Stomach smooth muscle (tissue), 2 donors: ENCODE measurements at regions not wholly inside any gene's neighbourhood (a gene's known extent, or its start where the extent isn't known, plus 50 kb on each side); places are given as distances from the start of the nearest gene placed in this dataset.

Source experiments
- H3K27ac ChIP-seq: one replicate; pipeline ENCODE4 v1.7.0; 2013; ENCODE audit warnings: mild to moderate bottlenecking, low read length, inconsistent platforms
- H3K27me3 ChIP-seq, 2 donors: one replicate each; pipeline ENCODE4 v1.7.0; 2013; ENCODE audit warnings: low read length in 2 of 2; ENCODE audit not compliant: insufficient read depth in 2 of 2, control insufficient read depth in 1 of 2
- H3K36me3 ChIP-seq, 2 donors: one replicate each; pipeline ENCODE4 v1.7.0; 2013; ENCODE audit warnings: low read length in 2 of 2; ENCODE audit not compliant: control insufficient read depth in 2 of 2, insufficient read depth in 2 of 2
- H3K4me1 ChIP-seq: one replicate; pipeline ENCODE4 v1.7.0; 2013; ENCODE audit warnings: low read length; ENCODE audit not compliant: control insufficient read depth, insufficient read depth
- H3K4me3 ChIP-seq, 2 donors: one replicate each; pipeline ENCODE4 v1.7.0; 2013; ENCODE audit warnings: low read length in 2 of 2
- H3K9ac ChIP-seq, 2 donors: one replicate each; pipeline ENCODE4 v1.7.0; 2013; ENCODE audit warnings: low read length in 2 of 2, mild to moderate bottlenecking in 1 of 2
- H3K9me3 ChIP-seq, 2 donors: one replicate each; pipeline ENCODE4 v1.7.0; 2013; ENCODE audit warnings: low read length in 2 of 2; ENCODE audit not compliant: control insufficient read depth in 2 of 2
- donor health status: healthy.
- donor health status: Pancreatic carcinoma.

DNA sequence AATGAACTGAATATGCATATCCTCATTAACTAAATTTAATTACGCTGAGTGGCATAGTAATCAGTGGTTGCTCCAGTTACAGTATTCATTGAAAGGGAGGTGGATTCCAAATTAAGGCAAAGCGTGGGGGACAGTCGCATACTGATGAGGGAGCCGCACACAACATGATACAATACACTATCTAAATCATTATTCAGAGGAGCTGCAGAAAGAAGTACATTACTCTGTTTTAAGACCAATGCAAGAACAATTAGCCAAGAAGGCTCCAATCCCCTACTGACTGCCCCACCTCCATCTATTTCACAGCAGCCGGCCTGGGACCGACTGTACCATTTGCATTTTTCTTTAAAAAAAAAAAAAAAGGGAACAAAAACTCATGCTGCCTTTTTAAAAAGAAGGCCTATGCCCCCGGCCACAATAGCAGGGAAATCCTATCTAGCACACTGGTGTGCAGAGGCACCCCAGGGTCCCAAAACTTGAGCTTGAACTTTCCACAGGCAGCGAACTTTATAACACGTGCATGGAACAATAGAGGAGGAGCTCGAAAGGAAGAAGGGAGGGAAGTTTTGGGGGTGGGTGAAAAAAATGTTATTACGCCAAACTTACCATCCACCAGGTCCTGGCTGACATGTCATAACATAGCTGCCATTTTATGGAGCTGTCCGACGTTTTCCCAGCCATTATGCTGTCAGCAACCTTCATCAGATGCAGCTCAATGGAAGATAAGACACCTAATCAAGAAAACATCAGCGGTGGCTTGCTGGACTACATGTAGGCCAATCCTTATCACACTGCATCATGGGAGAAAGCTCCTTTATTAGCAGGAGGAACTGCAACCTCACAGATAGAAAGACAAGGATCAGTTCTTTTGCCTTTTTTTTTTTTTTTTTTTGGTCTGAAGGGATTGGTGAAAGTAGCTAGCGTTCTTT is 161.6 kb downstream of the ZDHHC21 start:
- H3K4me3 ChIP-seq, result no peak overlapping the region
- no peaks in the 10 kb centered on the region for H3K9me3 ChIP-seq
- peaks cover 3% of the 10 kb centered on the region for H3K4me1 ChIP-seq
- H3K27ac ChIP-seq, result no peak overlapping the region
- no peaks in the 10 kb centered on the region for H3K36me3 ChIP-seq
- H3K27me3 ChIP-seq, result peaks cover 0 to 2% of the 10 kb centered on the region in 2 donors
- no peak overlapping the region for H3K9ac ChIP-seq

- Histone ChIP-seq H3K4me3 (no peak overlapping the region), H3K9ac (no peak overlapping the region), H3K9me3 (no peaks in the 10 kb centered on the region), H3K27ac (no peak overlapping the region), H3K27me3 (peaks cover 0 to 2% of the 10 kb centered on the region in 2 donors), H3K36me3 (no peaks in the 10 kb centered on the region), H3K4me1 (peaks cover 3% of the 10 kb centered on the region)
These were observed 162.4 kb downstream of the ZDHHC21 start for GRCh38 chr9:14530841-14531240.

- no peak overlapping the region for H3K4me3 ChIP-seq
- no peak overlapping the region for H3K27ac ChIP-seq
- no peaks in the 10 kb centered on the region for H3K9me3 ChIP-seq
These were observed 162.9 kb downstream of the ZDHHC21 start for GRCh38 chr9:14530366-14530765.

DNA sequence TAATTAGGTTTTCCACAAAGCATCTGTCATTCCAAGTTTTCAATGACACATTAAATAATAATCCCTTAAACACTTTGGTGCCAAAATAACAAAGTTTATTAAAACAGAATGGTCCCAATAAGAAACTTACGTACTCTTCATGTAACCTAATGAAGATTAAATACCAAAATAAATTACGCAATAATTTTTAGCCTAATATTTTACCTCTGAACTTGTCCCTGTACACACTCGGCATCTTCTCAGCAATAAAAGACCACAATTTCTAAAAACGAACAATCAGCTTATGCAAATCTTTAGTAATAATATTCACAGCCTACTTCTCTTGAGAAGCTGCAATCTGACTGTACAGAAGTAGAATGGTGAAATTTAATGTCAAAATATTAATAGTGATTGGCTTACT is 163.6 kb downstream of the ZDHHC21 start:
- H3K36me3 ChIP-seq, result no peaks in the 10 kb centered on the region
- H3K9ac ChIP-seq, result no peak overlapping the region
- no peaks in the 10 kb centered on the region for H3K9me3 ChIP-seq
- no peaks in the 10 kb centered on the region for H3K4me1 ChIP-seq
- H3K27me3 ChIP-seq, result peaks cover 0 to 2% of the 10 kb centered on the region in 2 donors
- no peak overlapping the region for H3K27ac ChIP-seq
- H3K4me3 ChIP-seq, result no peak overlapping the region

More at GRCh38 chr9:14530366-14530765, 162.9 kb downstream of the ZDHHC21 start:
- no peaks in the 10 kb centered on the region for H3K36me3 ChIP-seq
- peaks cover 0 to 2% of the 10 kb centered on the region in 2 donors for H3K27me3 ChIP-seq
- no peak overlapping the region for H3K9ac ChIP-seq
- peaks cover 3% of the 10 kb centered on the region for H3K4me1 ChIP-seq

DNA sequence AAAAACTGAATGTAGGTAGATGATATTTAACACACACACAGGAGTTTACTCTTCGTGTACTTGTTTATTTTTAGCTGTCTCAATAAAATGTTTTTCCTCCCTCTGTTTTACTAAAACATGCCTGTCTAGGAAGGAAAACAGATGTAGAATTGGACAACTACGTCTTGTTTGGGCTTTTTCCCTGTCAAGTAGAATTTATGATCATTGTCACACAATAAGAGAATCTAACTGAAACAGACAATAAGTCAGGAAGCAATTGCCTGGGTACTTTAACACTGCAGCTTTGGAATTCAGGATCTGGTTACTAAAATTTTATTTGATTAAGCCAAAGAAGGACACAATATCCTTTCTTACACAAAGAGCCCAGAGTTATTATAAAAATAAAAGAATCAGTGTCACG is 164.2 kb downstream of the ZDHHC21 start:
- Histone ChIP-seq H3K4me3 (no peak overlapping the region), H3K9ac (no peak overlapping the region), H3K9me3 (no peaks in the 10 kb centered on the region), H3K4me1 (no peaks in the 10 kb centered on the region), H3K27me3 (no peaks in the 10 kb centered on the region), H3K36me3 (no peaks in the 10 kb centered on the region), H3K27ac (no peak overlapping the region)

- no peak overlapping the region for H3K27ac ChIP-seq
- no peak overlapping the region for H3K4me3 ChIP-seq
- H3K27me3 ChIP-seq, result no peaks in the 10 kb centered on the region
- H3K9me3 ChIP-seq, result no peaks in the 10 kb centered on the region
- H3K36me3 ChIP-seq, result no peaks in the 10 kb centered on the region
- no peaks in the 10 kb centered on the region for H3K4me1 ChIP-seq
- H3K9ac ChIP-seq, result no peak overlapping the region
These were observed 166.7 kb downstream of the ZDHHC21 start for GRCh38 chr9:14526504-14526903.

- no peaks in the 10 kb centered on the region for H3K4me1 ChIP-seq
- H3K36me3 ChIP-seq, result no peaks in the 10 kb centered on the region
- H3K9me3 ChIP-seq, result no peaks in the 10 kb centered on the region
- no peak overlapping the region for H3K4me3 ChIP-seq
- H3K27ac ChIP-seq, result no peak overlapping the region
- H3K9ac ChIP-seq, result no peak overlapping the region
- no peaks in the 10 kb centered on the region for H3K27me3 ChIP-seq
These were observed 167.4 kb downstream of the ZDHHC21 start for GRCh38 chr9:14525856-14526255.

- Histone ChIP-seq H3K36me3 (no peaks in the 10 kb centered on the region), H3K27me3 (no peaks in the 10 kb centered on the region), H3K4me3 (no peak overlapping the region), H3K27ac (no peak overlapping the region), H3K9ac (no peak overlapping the region), H3K9me3 (no peaks in the 10 kb centered on the region), H3K4me1 (no peaks in the 10 kb centered on the region)
These were observed 168.2 kb downstream of the ZDHHC21 start for GRCh38 chr9:14524873-14525515.

DNA sequence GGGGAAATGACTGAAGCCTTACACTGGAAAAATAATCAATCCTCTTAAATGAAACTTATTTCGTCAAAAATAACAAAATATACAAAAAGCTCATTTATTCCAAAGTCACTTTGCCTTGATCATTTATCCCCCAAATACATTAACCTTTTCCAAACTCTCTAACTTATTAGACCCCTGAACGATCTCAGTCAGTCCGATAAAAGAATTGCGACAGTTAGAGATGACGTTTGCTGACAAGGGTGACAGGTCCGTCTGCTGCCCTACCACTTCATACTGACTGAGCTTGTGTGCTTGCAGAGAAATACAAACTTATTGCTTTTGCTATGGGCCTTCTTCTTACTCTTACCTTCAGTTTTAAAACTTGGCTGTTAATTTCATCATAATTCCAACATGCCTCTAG is 169.7 kb downstream of the ZDHHC21 start:
- Histone ChIP-seq H3K4me1 (no peaks in the 10 kb centered on the region), H3K9ac (no peak overlapping the region), H3K9me3 (no peaks in the 10 kb centered on the region), H3K27me3 (no peaks in the 10 kb centered on the region), H3K36me3 (no peaks in the 10 kb centered on the region), H3K4me3 (no peak overlapping the region), H3K27ac (no peak overlapping the region)

- Histone ChIP-seq H3K4me1 (no peaks in the 10 kb centered on the region), H3K27ac (no peak overlapping the region), H3K36me3 (no peaks in the 10 kb centered on the region), H3K9ac (no peak overlapping the region), H3K9me3 (no peaks in the 10 kb centered on the region), H3K4me3 (no peak overlapping the region), H3K27me3 (no peaks in the 10 kb centered on the region)
These were observed 170.4 kb downstream of the ZDHHC21 start for GRCh38 chr9:14522627-14523379.
